PFSK-1 (cell line): ENCODE measurements at regions not wholly inside any gene's neighbourhood (a gene's known extent, or its start where the extent isn't known, plus 50 kb on each side); places are given as distances from the start of the nearest gene placed in this dataset.

Source experiments
- FOXP2 ChIP-seq: optimal IDR thresholded peaks from 2 replicates; pipeline ENCODE3; 2011; ENCODE audit warnings: borderline replicate concordance, control low read depth, inconsistent platforms; ENCODE audit not compliant: insufficient read depth; ENCODE audit errors: extremely low read length, extremely low read depth
- POLR2AphosphoS5 ChIP-seq: IDR thresholded peaks from 2 replicates; pipeline ENCODE4 v1.6.1; 2012; ENCODE audit warnings: low read depth, mild to moderate bottlenecking, control low read depth, low read length, moderate library complexity
- SIN3A ChIP-seq: IDR thresholded peaks from 2 replicates; pipeline ENCODE4 v1.6.1; 2012; ENCODE audit warnings: mild to moderate bottlenecking, low read length, moderate library complexity, borderline replicate concordance; ENCODE audit not compliant: insufficient read depth
- TAF1 ChIP-seq: IDR thresholded peaks from 2 replicates; pipeline ENCODE4 v1.6.1; 2012; ENCODE audit warnings: low read length, control low read depth, borderline replicate concordance; ENCODE audit not compliant: insufficient read depth
- TF ChIP-seq, protein P1 (sequence below), 2 experiments: IDR thresholded peaks; 2 replicates each; pipeline versions ENCODE4 v1.6.1 to v1.8.0; 2011 to 2012; ENCODE audit warnings: low read depth in 2 of 2, low read length in 2 of 2, control low read depth in 1 of 2, inconsistent platforms in 1 of 2, mild to moderate bottlenecking in 1 of 2, moderate library complexity in 1 of 2; ENCODE audit not compliant: insufficient read depth in 1 of 2

- TF ChIP-seq POLR2AphosphoS5 (no peak), TAF1 (no peak), FOXP2 (no peak), SIN3A (no peak)
- TF ChIP-seq, protein P1, sequence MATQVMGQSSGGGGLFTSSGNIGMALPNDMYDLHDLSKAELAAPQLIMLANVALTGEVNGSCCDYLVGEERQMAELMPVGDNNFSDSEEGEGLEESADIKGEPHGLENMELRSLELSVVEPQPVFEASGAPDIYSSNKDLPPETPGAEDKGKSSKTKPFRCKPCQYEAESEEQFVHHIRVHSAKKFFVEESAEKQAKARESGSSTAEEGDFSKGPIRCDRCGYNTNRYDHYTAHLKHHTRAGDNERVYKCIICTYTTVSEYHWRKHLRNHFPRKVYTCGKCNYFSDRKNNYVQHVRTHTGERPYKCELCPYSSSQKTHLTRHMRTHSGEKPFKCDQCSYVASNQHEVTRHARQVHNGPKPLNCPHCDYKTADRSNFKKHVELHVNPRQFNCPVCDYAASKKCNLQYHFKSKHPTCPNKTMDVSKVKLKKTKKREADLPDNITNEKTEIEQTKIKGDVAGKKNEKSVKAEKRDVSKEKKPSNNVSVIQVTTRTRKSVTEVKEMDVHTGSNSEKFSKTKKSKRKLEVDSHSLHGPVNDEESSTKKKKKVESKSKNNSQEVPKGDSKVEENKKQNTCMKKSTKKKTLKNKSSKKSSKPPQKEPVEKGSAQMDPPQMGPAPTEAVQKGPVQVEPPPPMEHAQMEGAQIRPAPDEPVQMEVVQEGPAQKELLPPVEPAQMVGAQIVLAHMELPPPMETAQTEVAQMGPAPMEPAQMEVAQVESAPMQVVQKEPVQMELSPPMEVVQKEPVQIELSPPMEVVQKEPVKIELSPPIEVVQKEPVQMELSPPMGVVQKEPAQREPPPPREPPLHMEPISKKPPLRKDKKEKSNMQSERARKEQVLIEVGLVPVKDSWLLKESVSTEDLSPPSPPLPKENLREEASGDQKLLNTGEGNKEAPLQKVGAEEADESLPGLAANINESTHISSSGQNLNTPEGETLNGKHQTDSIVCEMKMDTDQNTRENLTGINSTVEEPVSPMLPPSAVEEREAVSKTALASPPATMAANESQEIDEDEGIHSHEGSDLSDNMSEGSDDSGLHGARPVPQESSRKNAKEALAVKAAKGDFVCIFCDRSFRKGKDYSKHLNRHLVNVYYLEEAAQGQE (IDR thresholded peaks at IDR 0.05; ENCODE audit: insufficient read depth in 1 of 2, low read depth in 2 of 2, low read length in 2 of 2): no peak
Measured at GRCh38 chr5:126030698-126031097, 392.5 kb upstream of the GRAMD2B start.

GRCh38 chr5:126031989-126032716 lies 391.1 kb upstream of the GRAMD2B start:
- TF ChIP-seq, protein P1 (IDR thresholded peaks at IDR 0.05; ENCODE audit: insufficient read depth in 1 of 2, low read depth in 2 of 2, low read length in 2 of 2): no peak
- TF ChIP-seq POLR2AphosphoS5 (no peak), TAF1 (no peak), FOXP2 (no peak), SIN3A (no peak)

GRCh38 chr5:126043688-126044087 lies 379.5 kb upstream of the GRAMD2B start:
- TF ChIP-seq, protein P1 (IDR thresholded peaks at IDR 0.05; ENCODE audit: insufficient read depth in 1 of 2, low read depth in 2 of 2, low read length in 2 of 2): no peak
- TF ChIP-seq SIN3A (no peak), TAF1 (no peak), FOXP2 (no peak), POLR2AphosphoS5 (no peak)

GRCh38 chr5:126044111-126044668 lies 379.0 kb upstream of the GRAMD2B start:
- no peak for TF ChIP-seq TAF1
- TF ChIP-seq, protein P1 (IDR thresholded peaks at IDR 0.05; ENCODE audit: insufficient read depth in 1 of 2, low read depth in 2 of 2, low read length in 2 of 2): no peak
- TF ChIP-seq POLR2AphosphoS5: no peak
- no peak for TF ChIP-seq SIN3A
- no peak for TF ChIP-seq FOXP2
